Fibroblast of lung (primary cell): ENCODE measurements at regions not wholly inside any gene's neighbourhood (a gene's known extent, or its start where the extent isn't known, plus 50 kb on each side); places are given as distances from the start of the nearest gene placed in this dataset.

Experiments
- CTCF ChIP-seq, 2 donors: IDR thresholded peaks in 1 of 2; conservative IDR thresholded peaks in 1 of 2; 1 replicate in 1 of 2; 2 replicates in 1 of 2; pipeline ENCODE4 v1.5.1; 2011 to 2012; ENCODE audit warnings: low read length in 2 of 2, control low read depth in 1 of 2, inconsistent platforms in 1 of 2, low read depth in 1 of 2, mild to moderate bottlenecking in 1 of 2
- EZH2 ChIP-seq: IDR thresholded peaks from 2 replicates; pipeline ENCODE4 v1.5.1; 2012; ENCODE audit warnings: low read length, control low read depth, mild to moderate bottlenecking; ENCODE audit errors: missing control alignments

DNA sequence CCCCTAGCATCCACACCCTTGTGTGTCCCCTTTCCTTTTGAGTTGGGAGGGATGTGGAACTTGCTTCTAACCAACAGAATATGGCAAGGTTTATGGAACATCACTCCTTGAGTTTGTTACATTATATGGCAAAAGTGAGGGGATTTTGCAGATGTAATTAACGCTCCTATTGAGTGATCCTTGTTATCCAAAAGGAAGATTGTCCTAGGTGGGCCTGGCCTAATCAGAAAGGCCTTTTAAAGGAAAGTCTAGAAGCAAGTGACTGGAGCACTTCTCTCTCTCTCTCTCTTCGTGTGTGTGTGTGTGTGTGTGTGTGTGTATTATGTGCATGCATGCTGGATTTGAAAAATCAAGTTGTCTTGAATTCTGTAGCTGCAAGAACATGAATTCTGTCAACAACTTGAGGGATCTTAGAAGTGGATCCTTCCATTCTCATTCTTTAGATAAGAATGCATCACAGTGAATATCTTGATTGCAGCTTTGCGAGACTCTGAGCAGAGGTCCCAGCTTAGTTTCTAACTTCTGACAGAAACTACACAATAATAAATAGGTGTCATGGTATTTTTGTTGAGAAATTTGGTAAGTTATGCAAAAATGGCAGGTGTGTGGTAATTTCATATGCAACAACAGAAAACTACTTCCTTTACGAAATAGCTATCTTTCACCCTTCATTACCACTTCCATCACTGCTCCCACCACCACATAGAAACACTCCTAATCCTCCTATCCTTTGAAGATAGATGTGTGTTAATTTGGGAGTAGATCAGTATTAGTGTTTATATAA lies 360.9 kb upstream of the CBLB start:
- TF ChIP-seq CTCF (conservative IDR thresholded peaks at IDR 0.05 in 1 of 2, IDR thresholded peaks at IDR 0.05 in 1 of 2; ENCODE audit: low read depth in 1 of 2, low read length in 2 of 2) (no peak), EZH2 (no peak)
